DMS79 treated with DMSO at 0.1 percent for 48 hours (cell line): ENCODE measurements at regions not wholly inside any gene's neighbourhood (a gene's known extent, or its start where the extent isn't known, plus 50 kb on each side); places are given as distances from the start of the nearest gene placed in this dataset.

Experiments used
- DNase-seq: peaks from one replicate; lab custom pipeline; 2025; lab: John Stamatoyannopoulos, UW

DNA sequence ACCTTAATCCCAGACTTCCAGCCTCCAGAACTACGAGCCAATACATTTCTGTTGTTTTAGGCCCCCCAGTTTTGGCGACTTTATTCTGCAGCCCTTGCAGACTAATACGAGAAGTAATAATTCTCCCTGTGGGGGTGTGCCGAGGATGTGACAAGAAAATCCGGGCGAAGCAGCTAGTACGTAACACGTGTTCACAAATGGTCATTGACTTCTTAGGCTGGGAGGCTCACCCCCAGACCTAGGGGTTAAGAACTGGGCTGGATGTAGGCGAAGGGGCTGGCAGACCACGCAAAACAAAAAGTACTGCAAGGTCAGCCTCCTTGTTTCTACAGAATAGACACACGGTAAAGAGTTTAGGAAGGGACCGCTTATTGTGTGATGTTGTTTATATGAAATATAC, 69.8 kb upstream of the ESRRB start:
- DNase-seq: no peak

GRCh38 chr14:76307786-76308780, 67.9 kb upstream of the ESRRB start:
- DNase-seq: no peak

- DNase-seq: no peak
Observed at GRCh38 chr14:76309572-76310162, 66.3 kb upstream of the ESRRB start.

DNA sequence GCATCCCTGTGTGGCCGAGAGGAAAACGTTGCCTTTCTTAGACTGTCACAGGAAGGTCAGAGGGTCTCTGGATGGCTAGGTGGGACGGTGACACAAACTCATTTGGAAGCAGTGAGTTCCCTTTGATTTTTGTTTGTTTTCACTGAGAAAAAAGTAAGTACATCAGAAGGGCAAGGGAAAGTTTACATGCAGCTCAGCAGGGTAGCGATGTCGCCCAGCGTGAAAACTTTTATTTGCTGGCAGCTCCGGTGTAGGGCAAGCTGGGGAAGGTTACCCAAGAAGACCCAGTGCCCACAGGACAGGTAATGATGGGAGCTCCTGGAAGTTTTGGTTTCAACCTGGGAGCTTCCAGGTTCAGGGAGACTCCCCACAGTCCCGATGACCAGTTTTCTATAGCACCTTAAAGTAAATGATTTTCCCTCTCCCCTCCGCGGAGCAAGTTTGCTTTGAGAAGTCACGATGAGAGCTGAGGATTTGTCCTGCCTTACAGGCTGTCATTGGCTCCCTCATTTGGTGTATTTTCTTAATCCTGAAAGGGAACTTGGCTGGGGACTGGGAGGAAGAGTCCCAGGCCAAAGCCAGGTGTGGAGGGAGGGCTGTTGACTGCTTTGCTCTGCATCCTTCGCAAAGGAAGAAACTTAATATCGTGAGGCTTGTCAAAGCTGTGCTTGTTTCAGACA, 64.7 kb upstream of the ESRRB start:
- no peak for DNase-seq

- no peak for DNase-seq
Observed at GRCh38 chr14:76312821-76313220, 63.1 kb upstream of the ESRRB start.

GRCh38 chr14:76313303-76313702, 62.6 kb upstream of the ESRRB start:
- no peak for DNase-seq

DNA sequence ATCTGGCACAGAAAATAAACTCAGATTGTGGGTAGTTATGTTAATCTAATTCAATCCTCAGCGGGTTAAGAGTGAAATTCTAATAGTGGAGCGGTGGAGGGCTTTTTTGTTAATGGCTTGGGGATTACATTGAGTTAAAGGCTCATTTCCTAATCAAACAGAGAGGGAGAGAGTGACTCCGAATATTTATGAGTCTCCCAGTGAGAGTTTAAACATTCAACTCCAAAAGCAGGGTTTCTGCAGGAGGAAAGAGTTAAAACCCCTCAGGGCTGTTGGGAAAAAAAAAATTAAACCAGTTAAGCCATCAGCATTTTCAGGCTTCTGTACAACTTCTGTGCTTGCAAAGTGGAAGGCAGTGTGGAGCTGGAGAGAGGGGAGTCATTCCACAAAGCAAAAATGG, 62.1 kb upstream of the ESRRB start:
- DNase-seq: no peak

DNA sequence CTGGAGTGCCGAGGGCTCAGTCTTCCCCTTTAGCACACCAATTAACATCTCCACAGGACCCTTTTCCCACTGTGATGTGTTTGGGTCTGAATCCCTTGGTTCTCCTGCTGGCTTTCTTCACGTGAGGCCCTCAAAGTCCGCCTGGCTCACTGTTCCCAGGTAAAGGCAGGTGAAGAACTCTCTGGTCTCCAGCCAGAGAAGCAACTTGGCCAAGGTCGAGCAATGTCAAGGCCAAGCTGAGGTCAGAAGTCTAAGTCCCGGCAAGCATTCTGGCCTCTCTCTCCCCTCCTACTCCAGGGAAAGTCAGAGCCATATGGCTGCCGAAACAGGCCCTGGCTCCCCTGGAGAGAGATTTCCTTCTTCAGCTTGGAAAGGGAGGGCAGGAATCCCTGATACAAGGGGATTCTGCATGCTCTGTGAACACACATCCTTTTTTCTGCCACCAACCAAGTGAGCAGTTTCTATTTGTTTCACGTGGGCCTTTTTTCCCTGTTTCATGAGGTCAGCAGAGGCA, 61.4 kb upstream of the ESRRB start:
- DNase-seq: no peak

DNA sequence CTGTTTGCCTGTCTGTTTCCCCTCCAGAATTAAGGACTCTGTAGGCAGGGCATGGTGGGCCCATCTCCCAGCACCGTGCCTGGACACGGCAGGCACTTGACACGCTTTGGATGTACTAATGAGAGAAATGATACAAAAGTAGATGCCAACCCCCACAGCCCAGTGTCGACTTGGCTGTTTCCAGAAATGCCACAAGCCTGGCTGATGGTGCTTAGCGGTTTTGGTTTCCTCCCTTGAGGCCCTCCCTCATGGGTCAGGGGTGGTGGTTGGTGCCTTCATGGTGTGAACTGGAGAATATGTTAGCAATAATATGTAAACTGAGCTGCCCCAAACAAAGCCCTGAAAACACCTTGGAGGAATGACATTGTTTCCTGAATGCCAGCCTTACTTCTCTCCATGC, 55.5 kb upstream of the ESRRB start:
- no peak for DNase-seq

DNA sequence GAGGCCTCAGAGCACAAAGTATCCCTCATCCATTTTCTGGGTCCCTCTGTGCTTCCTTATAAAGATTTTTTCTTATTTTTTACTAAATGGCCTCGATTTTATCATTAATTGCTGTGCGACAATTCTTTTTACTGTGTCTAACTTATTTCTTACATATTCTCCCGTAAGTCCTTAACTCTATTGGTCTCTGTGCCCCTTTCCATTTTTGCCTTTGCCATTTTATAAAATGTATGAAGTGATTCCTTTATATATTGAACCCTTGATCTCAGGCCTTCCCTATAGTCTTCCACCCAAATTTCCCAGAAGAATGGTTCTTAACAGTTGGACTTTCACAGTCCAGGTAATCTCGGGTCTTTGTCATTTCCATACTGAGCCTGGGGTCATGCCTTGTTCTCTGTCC, 55.0 kb upstream of the ESRRB start:
- no peak for DNase-seq

DNA sequence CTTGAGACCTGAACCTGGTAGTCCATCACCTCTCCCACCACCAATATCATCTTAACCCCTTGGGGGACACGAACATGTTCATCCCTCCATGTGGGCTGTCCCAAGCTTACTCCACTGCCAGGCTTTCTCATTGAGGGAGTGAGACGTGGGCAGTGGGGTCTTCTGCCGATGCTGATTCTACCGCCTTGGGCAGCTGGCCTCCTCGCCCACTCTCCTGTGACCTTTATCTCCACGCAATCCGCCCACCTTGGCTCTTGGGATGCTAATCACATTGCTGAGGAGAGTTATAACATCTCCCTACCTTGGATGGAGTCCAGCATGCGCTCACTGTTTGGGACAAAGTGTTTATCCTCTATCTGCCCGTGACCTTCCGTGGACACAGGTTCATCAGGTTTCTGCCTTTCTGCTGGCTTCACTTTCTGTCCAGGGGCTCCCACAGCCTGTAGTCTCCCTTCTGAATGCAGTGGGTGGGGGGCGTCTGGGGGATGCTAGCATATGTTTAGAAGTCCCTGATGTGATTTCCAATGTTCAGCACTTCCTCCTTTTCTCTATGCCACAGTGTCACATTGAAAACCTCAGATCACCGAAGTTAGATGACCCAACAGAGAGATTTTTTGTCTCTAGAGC, 53.2 kb upstream of the ESRRB start:
- DNase-seq: no peak

DNA sequence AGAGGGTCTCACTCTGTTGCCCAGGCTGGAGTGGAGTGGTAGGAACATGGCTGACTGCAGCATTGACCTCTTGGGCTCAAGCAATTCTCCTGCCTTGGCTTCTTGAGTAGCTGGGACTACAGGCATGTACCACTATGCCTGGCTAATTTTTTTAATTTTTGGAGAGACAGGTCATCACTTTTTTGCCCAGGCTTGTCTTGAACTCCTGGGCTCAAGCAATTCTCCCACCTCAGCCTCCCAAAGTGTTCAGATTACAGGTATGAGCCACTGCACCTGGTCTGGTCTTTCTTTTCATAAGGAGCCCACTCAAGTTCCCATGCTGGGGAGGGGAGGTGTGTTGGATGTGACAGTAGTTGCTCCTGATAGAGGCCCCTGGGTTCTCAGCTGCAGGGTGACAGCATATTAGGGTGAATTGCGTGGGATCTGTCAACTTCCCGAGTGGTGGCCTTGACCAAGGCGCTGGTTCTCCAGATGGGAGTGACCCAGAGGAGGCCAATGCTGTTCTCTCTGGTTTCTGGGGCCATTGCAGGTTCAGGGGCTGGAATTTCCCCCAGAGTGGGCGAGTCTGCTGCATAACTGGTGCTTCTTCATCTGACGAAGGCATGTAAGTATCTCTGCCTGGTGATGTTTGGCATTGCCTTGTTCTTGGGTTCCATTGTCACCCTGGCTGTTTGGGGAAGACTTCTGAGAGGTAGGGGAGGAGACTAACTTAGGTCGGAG, 52.4 kb upstream of the ESRRB start:
- no peak for DNase-seq

DNA sequence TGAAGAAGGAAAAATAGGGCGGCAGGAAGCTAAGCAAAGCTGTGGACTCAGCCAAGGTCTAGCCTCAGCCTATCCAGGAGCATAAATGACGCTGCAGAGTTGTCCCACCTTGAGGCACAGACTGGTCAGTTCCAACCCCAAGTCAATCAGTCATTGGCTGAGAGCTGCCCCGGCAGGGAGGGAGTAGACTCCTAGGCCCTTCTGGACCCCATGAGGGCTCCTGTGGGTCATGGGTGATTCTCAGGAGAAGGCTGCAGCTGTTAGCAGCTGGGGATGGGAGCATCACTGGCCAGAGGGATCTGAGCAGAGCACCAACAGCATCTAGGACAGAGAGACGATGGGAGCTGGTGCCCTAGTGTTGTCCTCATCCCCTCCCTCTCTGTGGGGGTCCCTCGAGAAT, 51.8 kb upstream of the ESRRB start:
- no peak for DNase-seq
